ENCODE measurements at regions not wholly inside any gene's neighbourhood (a gene's known extent, or its start where the extent isn't known, plus 50 kb on each side); places are given as distances from the start of the nearest gene placed in this dataset.
"Not testable (repeated sequence)": the region's sequence is repeated elsewhere in the genome, so short reads cannot be mapped to it uniquely, and the experiment has no call there.

GRCh38 chr3:125864532-125864931 lies 104.4 kb upstream of the ROPN1B start:
- TF ChIP-seq CTCF, POLR2A (IDR thresholded peaks at IDR 0.05): not testable (repeated sequence)

All from thyroid gland (tissue), 4 donors.